NCI-H524 (cell line): ENCODE measurements at regions not wholly inside any gene's neighbourhood (a gene's known extent, or its start where the extent isn't known, plus 50 kb on each side); places are given as distances from the start of the nearest gene placed in this dataset.

Experiments used
- DNase-seq, 2 experiments: peaks; one replicate each; lab custom pipeline; 2025; lab: John Stamatoyannopoulos, UW

DNA sequence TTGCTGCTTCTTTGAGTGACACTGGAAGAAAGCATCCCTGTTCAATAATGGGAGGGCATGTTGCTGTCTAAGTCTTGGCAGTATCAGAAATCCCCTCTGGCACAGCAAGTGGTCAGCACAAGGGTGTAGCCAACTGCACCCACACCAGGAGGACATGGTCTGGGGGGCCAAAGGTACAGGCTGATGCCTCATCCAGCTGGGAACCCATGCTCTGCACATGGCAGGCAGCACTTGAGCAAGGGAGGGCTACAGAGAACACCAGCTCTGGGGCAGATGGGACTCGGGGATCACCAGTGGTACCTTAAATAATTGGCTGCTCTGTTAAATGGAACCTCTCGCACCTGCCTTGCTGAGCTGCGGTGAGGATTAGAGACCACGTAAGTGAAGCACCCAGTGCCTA, 265.2 kb downstream of the SYK start:
- DNase-seq = no peak

DNA sequence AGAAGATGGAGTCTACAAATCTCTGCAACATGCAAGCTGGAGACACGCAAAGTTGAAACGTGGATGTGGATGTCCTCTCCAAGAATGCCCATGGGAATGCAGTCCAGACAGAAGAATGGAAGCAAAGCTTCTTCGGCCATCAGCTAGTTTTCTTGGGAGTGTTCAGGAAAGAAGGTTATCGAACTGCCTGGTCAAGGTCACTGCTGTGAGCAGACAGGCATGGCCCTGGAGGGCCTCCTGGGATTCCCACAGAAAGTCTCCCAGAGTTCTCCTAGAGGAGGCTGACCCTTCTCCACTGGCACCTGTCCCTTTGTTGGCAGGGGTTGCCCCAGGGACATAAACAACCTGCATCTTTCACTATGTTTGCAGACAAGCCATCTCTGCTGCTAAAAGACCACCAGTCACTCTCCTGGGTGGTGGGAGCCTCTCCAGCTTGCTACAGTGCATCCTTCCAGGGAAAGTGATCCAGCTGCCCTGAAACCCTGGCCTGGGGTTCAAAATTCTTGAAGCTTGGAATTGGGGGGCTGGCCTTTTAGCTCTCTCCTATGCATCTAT, 265.8 kb downstream of the SYK start:
- no peak for DNase-seq

DNA sequence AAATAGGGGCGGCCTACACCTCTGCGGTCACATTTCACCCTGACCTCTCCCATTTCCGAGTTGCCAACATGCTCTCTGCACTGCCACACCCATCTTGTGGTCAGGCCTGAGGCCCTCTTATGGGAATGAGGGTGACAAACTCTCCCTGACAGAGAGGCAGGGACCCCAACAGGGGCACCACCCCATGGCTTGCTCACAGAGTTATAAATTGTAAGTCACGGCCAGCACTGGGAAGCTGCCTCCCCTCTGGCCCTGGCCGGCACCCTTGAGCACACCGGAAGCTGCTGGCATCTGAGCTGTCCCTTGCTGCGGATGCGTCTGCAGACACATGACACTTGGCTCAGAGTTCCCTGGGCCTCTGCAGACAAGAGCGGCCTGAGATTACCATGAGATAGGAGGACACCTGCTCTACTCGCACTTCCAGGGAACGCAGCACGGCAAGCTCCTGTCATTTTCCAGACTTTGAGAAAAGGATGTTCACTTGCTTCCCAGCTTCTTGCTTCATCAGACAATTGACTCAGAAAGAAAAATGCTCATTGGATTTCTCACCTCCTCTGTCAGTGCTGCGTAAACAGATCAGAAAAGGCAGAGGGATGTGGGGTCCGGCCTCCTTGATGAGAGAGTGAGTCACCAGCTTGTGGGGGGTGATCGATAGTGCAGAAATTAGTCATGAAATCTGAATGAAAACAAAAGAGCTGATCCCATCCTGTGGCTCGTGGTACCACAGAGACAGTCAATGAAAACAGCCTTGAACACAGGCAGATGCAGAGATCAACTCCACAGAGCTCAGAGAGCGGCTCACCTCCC, 269.8 kb downstream of the SYK start:
- no peak for DNase-seq

DNA sequence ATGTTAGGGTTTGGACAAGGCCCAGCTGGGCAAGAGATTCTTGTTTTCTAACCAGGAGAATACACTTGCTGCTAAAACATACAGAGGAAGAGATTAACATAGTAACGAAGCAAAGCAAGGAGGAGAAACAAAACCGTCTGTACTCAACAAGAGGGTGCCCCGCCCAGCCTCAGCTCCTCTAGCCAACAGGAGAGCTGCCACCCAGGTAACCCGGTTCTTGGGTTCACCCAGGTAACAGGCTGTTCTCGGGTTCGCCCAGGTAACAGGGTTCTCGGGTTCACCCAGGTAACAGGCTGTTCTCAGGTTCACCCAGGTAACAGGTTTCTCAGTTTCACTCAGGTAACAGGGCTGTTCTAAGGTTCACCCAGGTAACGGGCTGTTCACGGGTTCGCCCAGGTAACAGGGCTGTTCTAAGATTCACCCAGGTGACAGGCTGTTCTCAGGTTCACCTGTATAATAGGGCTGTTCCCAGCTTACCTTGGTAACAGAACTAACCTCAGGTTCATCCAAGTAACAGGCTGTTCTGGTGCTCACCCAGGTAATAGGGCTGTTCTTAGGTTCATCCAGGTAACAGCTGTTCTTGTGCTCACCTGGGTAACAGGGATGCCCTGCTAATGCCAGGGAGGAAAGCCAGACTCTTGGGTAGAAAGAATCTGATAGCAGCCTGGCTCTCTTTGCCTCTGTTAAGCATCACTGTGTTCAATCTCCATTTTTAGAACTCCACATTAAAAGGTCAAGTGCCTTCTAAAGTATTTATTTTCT, 271.6 kb downstream of the SYK start:
- DNase-seq = no peak

DNA sequence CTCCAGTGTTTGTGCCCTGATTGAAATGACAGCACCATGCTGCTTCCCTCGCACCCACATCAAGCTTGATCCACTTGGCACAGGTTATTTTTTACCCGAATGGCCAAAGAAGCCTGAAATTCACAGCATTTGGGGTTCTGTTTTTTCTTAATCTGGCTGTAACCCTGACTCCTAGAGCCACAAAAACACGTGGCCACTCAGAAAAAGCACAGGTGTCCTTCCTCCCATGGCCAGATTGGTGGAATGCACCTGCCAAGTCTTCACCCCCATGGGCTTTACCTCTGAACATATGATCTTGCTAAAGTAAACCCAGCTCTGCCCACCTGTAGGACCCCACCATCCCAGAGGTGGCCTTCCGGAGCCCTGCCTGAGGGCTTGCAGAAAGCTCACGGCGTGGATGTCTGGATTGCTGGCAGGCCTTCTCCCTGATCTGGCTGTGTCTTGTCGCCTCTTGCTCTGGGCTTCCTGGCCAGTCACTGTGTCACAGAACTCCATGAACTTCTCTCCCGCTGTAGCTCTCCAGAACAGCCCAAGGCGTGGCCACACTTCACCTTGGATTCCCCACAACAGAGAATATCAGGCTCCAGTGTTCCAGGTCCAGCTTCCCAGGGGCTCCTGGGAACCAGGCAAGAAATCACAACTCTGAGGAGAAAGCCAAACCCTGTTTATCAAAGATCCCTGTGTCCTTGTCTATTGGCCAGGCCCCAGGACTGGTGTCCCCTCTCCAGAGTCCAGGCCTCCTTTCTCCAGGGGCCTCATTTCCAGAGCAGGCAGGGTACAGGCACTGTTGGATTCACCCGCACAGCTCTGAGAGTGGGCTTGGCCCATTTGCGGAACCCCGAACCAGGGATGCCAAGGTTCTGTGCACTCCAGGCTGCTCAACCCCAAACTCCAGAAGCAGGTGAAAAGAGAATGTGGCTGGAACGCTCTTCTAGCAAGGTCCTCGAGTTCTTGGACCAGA, 272.5 kb downstream of the SYK start:
- DNase-seq = no peak

DNA sequence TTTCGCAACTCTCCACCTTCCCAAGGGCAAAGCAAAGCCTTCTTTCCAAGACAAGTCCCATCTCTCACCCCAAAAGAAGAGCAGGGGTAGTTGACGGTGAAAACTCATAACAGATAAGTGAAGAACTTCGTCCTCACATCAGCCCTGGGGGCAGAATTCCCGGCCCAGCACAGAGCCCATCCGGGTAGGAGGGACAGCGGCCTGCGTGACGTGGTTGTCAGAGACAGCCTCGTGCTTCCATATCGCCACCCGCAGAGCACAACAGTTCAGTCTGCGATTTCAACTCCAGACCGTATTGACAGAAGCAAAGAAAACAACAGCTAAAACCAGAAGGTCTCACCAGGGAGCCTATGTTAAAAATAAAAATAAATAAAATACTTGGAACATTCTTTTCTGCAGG, 273.2 kb downstream of the SYK start:
- DNase-seq = no peak

DNA sequence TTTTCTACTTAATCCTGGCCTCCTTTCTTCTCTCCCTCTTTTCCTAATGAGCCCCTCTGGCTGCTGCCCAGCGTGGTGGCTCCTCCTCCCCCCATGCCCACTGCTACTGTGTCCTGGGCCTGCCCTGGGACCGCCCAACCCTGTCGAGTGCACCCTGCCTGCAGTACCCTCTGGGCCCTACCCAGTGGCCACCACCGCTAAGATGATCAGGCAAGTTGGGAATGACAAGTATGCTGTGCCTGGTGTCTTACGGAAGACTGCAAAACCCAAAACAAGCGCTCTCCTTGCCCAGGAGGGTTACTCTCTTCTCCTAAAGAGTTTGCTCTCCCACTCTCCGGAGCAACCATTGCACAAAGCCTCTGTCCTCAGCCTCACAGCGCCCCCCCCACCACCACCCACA, 273.7 kb downstream of the SYK start:
- DNase-seq = no peak

DNA sequence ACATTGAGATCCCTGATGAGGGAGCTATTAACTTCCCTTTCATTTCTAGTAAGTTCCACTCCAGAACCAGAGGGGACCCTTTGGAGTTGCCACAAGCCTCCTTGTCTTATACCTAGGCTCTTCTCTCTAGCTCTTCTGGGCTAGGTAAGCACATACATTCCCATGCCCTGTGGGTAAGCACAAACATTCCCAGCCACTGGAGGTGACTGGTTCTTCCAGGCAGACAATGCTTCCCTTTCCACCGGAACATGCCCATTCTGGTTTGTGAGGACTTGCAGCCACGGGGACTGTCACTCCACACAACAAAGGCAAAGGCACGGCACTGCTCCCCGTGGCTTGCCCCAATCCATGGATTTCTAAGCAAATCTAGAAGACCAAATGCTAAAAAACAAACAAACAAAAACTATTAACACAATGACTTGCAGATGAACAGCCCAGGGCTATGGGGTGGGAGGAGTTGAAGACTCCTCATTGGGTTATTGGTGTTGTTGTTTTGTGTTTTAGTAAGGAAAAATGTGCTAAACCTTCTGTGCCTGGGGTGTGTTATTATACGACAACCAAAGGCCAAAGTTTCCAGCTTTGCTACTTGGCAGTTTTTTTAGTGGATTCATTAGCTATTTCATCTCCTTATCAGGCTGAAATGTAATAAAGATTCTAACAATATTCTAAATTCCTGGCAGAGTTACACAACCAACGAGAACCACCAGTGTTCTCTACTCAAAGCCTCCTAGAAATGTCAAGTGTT, 276.2 kb downstream of the SYK start:
- DNase-seq = no peak

DNA sequence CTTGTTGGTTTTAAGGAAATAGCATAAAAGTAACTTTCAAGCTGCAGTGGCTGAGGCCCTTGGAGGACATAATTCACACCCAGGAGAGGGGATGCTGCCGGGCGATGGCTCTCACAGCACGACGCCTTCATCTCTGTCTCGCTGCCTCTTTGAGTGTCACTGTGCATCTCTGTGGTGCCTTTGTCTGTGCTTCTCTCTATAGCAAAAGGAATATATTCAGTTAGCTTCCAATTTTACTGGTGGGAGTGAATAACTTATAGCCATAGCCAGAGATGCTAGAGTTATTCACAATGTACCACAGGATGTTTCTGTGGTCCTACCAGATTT, 276.7 kb downstream of the SYK start:
- no peak for DNase-seq

DNA sequence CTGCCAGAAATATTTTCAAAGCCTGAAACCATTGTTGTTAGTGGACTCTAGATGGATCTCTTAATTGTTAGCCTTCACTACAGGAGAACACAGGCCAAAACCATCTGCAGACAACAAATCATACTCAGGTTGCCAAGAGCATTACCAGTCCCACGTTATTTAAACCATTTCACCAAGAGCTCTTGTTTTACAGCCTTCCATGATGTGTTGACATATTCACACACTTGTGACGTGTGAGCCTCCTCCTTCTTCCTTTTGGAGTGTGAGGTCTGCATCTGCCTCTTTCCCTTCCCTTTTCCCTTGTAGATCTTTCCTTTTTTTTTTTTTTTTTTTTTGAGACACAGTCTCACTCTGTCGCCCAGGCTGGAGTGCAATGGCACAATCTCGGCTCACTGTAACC, 279.0 kb downstream of the AUH start:
- no peak for DNase-seq

DNA sequence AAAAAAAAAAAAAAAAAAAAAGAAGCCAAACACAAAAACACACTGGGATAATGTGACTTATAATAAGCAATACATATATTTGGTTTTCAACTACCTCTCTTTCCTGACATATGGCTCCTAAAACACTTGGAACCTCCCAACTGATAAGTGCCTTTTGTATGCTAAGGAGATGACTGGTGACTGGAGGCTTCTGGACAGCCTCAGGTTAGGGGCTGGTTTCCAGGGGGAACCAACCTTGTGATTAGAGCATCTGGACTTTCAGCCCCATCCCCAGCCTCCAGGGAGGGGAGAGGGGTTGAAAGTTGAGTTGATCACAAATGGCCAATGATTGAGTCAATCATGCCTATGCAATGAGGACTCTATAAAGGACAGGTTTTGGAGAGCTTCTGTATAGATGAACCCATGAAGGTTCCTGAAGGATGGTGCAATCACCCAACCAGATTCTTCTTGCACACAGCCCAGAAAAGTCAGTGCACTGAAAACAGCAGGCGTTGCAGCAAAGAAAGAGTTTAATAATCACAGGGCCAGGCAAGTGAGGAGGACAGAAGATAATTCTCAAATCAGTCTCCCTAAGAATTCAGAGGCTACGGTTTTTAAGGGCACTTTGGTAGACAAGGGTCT, 276.7 kb downstream of the AUH start:
- DNase-seq = peak in 1 of 2 experiments; percentile 19

DNA sequence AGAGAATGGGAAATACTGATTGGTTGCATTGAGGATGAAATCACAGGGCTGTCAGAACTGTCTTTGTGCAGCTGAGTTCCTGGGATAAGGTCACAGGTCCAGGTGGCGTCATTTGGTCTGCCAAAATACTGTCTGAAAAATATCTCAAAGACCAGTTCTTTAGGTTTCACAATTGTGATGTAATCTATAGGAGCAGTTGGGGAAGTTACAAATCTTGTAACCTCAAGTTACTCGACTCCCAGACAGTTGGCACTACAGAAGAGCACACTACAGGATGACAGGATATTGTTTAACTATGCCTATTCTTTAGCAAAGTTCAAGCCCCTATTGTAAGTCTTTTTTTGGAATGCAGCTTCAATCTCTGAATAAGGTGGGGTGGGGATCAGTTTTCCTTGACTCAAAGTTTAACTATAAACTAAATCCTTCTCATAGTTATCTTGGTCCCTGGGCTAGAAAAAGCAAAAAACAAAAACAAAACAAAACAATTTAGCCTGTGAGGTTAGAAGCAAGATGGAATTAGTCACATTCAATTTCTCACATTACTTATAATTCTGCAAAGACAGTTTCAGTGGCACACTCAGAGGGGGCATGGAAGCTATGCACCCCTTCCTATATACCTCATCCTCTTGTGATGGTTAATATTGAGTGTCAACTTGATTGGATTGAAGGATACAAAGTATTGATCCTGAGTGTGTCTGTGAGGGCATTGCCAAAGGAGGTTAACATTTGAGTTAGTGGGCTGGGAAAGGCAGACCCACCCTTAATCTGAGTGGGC, 276.0 kb downstream of the AUH start:
- no peak for DNase-seq

DNA sequence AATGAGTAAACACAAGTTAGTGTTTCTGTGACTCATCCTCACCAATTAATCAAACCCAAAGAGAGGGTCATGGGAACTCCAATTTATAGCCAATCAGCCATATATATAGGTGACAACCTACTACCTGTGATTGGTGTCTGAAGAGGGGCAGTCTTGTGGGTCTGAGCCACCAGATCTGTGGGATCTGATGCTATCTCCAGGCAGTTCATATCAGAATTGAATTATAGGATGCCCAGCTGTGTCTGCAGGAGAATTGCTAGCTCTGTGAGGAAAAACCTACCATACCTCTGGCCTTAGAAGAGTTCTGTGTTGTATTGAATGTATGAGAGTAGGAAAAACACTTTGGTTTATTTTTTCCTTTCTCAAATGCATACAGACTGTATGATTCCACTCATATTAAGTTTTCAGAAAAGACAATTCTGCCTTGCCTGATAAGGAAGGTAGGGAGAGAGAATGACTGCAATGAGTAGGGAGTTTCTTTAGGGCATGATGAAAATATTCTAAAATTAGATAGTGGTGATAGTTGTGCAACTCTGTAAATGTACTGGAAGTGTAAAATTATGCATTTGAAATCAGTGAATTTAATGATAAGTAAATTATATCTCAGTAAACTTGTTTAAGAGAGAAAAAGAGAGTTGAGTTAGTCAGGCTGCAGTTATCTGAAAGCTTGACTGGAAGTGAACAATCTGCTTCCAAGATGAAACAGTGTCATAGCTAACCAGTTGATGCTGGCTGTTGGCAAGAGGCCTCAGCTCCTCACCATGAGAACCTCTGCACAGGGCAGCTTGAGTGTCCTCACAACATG, 274.9 kb downstream of the AUH start:
- DNase-seq = no peak

DNA sequence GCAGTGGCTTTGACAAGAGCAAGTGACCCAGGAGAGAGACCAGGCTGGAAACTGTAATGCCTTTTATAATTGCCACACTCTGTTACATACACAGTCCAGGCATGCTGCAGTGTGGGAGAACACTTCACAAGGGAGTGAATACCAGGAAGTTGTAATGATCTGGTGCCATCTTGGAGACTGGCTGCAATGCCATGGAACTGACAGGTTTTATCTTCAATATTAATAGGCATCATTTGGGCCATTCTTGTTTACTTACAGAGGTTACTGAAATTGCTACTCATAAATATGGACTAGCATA, 274.3 kb downstream of the AUH start:
- no peak for DNase-seq

DNA sequence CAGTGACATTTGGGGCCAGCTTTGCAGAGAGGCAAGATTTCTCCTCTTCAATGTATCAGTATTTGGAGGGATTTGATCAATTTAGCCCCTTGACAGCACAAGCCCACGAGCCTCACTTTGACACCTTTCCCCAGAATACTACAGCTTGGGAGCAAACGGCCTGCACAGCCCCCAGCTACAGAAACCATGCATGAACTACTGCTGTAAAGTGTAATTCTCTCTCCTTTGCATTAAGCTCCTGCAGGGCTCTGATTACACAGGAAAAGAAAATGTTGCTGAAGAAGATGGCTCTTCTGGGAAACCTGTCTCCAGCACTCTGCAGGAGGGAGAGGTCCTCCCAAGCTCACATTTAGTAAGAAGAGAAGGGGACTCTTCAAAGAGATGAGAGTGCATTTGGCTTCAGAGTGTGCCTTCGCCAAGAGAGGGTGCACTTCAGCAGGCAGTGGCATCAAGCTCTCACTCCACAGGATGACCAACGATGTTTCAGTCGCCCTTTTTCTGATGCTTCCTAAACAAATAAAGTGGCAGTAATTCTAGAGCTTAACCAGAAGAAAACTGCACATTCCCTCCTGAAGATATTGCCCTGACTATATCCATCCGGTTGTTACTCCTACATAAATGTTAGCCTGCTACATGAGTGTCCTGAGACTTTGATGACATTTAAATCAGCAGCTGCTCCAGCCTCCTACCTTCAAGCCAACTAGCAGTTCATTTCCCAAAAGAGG, 272.2 kb downstream of the AUH start:
- peak; percentile 9 to 50 for DNase-seq

DNA sequence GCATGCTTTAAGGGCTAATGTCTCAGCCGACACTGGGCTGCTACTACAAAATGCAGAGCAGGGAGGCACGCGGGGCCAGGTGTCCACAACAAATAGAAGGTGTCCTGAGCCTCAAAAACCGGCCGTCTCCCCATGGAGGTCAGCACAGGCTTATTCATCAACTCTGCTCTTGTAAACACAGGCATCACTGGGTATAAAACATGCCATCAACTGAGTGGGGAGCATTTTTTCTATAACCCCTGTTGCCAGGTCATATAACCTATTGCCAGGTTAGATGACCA, 271.6 kb downstream of the AUH start:
- DNase-seq = no peak

DNA sequence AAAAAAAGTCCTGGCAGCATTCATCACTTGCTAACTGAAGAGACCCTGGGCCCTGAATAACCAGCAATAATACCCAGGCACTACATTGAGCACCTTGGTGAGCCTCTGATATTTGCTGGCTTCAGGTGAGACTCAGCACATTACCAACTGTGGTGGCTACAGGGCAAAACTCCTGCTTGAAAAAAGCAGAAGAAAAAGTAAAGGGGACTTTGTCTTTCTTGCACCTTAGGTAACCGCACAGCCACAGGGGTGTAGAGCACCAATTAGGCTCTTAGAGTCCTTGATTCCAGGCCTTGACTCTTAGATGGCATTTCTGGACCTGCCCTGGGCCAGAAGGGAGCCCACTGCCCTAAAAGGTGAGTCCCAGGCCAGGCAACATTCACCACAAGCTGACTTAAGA, 269.5 kb downstream of the AUH start:
- DNase-seq = no peak

DNA sequence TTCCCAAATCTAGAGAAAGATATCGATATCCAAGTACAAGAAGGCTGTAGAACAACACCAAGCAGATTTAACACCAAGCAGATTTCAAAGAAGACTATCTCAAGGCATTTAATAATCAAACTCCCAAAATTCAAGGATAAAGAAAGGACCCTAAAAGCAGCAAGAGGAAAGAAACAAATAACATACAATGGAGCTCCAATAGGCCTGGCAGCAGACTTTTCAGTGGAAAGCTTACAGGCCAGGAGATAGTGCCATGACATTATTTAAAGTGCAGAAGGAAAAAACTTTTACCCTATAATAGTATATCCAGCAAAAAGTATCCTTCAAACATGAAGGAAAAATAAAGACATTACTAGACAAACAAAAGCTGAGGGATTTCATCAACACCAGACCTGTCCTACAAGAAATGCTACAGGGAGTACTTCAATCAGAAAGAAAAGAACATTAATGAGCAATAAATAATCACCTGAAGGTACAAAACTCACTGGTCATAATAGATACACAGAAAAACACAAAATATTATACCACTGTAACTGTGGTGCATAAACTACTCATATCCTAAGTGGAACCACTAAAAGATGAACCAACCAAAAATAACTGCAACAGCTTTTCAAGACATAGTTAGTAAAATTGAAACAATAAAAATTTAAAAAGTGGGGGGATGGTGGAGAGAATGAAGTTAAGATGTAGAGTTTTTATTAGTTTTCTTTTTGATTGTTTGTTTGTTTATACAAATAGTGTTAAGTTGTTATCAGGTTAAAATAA, 267.2 kb downstream of the AUH start:
- DNase-seq = no peak
